OCI-LY1 (cell line): ENCODE measurements at regions not wholly inside any gene's neighbourhood (a gene's known extent, or its start where the extent isn't known, plus 50 kb on each side); places are given as distances from the start of the nearest gene placed in this dataset.
A peak's percentile ranks its signal among the peaks of the same experiment; 100 is the strongest.

Experiments
- H2AFZ ChIP-seq: fragments of 200-600 bp; sonication (generic), shearing (Covaris generic); 2 replicates; pipeline ENCODE4 v1.6.0; 2014; ENCODE audit warnings: antibody characterized with exemption, mild to moderate bottlenecking, low read length
- H3F3A ChIP-seq: fragments of 200-600 bp; sonication (generic), shearing (Covaris generic); 2 replicates; pipeline ENCODE4 v1.6.0; 2014; ENCODE audit warnings: mild to moderate bottlenecking, antibody characterized with exemption, low read length, moderate library complexity; ENCODE audit not compliant: insufficient read depth
- H3K27ac ChIP-seq: fragments of 200-600 bp; sonication (generic); 2 replicates; pipeline ENCODE4 v1.5.1; 2014; ENCODE audit warnings: low read length, mixed run types, mild to moderate bottlenecking, low read depth; ENCODE audit not compliant: poor library complexity, severe bottlenecking
- H3K27me3 ChIP-seq: fragments of 200-600 bp; sonication (generic); 2 replicates; pipeline ENCODE4 v1.6.0; 2014; ENCODE audit warnings: antibody characterized with exemption, mild to moderate bottlenecking, low read length, moderate library complexity; ENCODE audit not compliant: insufficient read depth
- H3K36me3 ChIP-seq: fragments of 200-600 bp; sonication (generic); 2 replicates; pipeline ENCODE4 v1.6.1; 2014; ENCODE audit warnings: mild to moderate bottlenecking, antibody characterized with exemption, low read length, moderate library complexity, mixed read lengths; ENCODE audit not compliant: insufficient read depth
- H3K4me1 ChIP-seq: fragments of 200-600 bp; sonication (generic); 2 replicates; pipeline ENCODE4 v1.5.1; 2014; ENCODE audit warnings: mild to moderate bottlenecking, low read length, moderate library complexity; ENCODE audit not compliant: insufficient read depth, severe bottlenecking
- H3K4me2 ChIP-seq: fragments of 200-600 bp; sonication (generic), shearing (Covaris generic); 2 replicates; pipeline ENCODE4 v1.6.1; 2014; ENCODE audit warnings: low read length
- H3K4me3 ChIP-seq: fragments of 200-600 bp; sonication (generic); 2 replicates; pipeline ENCODE4 v1.5.1; 2014; ENCODE audit warnings: low read length, low read depth, mild to moderate bottlenecking, mixed read lengths; ENCODE audit not compliant: poor library complexity, severe bottlenecking
- H3K79me2 ChIP-seq: fragments of 200-600 bp; shearing (Covaris generic); 2 replicates; pipeline ENCODE4 v1.6.1; 2016; ENCODE audit warnings: mixed run types, low read length, mixed read lengths; ENCODE audit not compliant: insufficient read depth
- H3K9ac ChIP-seq: fragments of 200-600 bp; sonication (generic), shearing (Covaris generic); 2 replicates; pipeline ENCODE4 v1.6.1; 2014; ENCODE audit warnings: mild to moderate bottlenecking, low read length, mixed read lengths
- H3K9me2 ChIP-seq: fragments of 200-600 bp; sonication (generic), shearing (Covaris generic); 2 replicates; pipeline ENCODE4 v1.6.1; 2014; ENCODE audit warnings: low read depth, mild to moderate bottlenecking, low read length, mixed read lengths
- H3K9me3 ChIP-seq: fragments of 200-600 bp; shearing (Covaris generic); 2 replicates; pipeline ENCODE4 v1.6.1; 2014; ENCODE audit warnings: low read length, mixed read lengths
- H4K20me1 ChIP-seq: fragments of 200-600 bp; sonication (generic), shearing (Covaris generic); 2 replicates; pipeline ENCODE4 v1.6.0; 2016; ENCODE audit warnings: mild to moderate bottlenecking, low read length; ENCODE audit not compliant: insufficient read depth
- CTCF ChIP-seq: fragments of 200-600 bp; sonication (generic), shearing (Covaris generic); IDR thresholded peaks from 2 replicates; pipeline ENCODE4 v1.5.1; 2017; ENCODE audit warnings: mild to moderate bottlenecking, antibody characterized with exemption, low read length, moderate library complexity, mixed read lengths
- EZH2 ChIP-seq: fragments of 200-600 bp; sonication (generic), shearing (Covaris generic); IDR thresholded peaks from 2 replicates; pipeline ENCODE4 v1.8.0; 2017; ENCODE audit warnings: borderline replicate concordance, mixed run types, mild to moderate bottlenecking, antibody characterized with exemption, low read length, moderate library complexity, mixed read lengths

GRCh38 chr3:194768586-194768985, 82.9 kb downstream of the FAM43A start:
- Histone ChIP-seq H3K79me2 (no peaks in the 10 kb centered on the region), H3F3A (no peaks in the 10 kb centered on the region), H2AFZ (no peak overlapping the region), H3K9me3 (no peaks in the 10 kb centered on the region), H3K4me1 (peaks cover 13% of the 10 kb centered on the region), H3K9me2 (no peaks in the 10 kb centered on the region), H3K36me3 (no peaks in the 10 kb centered on the region), H3K27ac (no peak overlapping the region), H3K27me3 (peaks cover 17% of the 10 kb centered on the region; the same call in 1 of the 2 replicates), H3K9ac (no peak overlapping the region; the same call in 1 of the 2 replicates), H3K4me3 (peak overlapping the region; percentile 32), H4K20me1 (no peaks in the 10 kb centered on the region), H3K4me2 (peak overlapping the region; percentile 50)
- TF ChIP-seq CTCF (no peak), EZH2 (no peak)

GRCh38 chr3:194769020-194769643, 83.4 kb downstream of the FAM43A start:
- Histone ChIP-seq H4K20me1 (no peaks in the 10 kb centered on the region), H3K36me3 (no peaks in the 10 kb centered on the region), H3K9ac (peak overlapping the region; percentile 19), H3K27ac (no peak overlapping the region), H3K4me2 (peak overlapping the region; percentile 61), H3K4me1 (peaks cover 13% of the 10 kb centered on the region), H3K9me2 (no peaks in the 10 kb centered on the region), H3K9me3 (no peaks in the 10 kb centered on the region), H3K27me3 (peaks cover 17% of the 10 kb centered on the region; the same call in 1 of the 2 replicates), H3K79me2 (no peaks in the 10 kb centered on the region), H2AFZ (peak overlapping the region; percentile 6; the same call in 1 of the 2 replicates), H3F3A (no peaks in the 10 kb centered on the region), H3K4me3 (peak overlapping the region; percentile 49)
- TF ChIP-seq EZH2 = no peak

GRCh38 chr3:194772241-194773000, 86.7 kb downstream of the FAM43A start:
- H3K4me3 ChIP-seq = no peak overlapping the region
- no peaks in the 10 kb centered on the region for H4K20me1 ChIP-seq
- H3K79me2 ChIP-seq = no peaks in the 10 kb centered on the region
- no peak overlapping the region for H3K9ac ChIP-seq
- H3K36me3 ChIP-seq = no peaks in the 10 kb centered on the region
- no peaks in the 10 kb centered on the region for H3F3A ChIP-seq
- H3K9me2 ChIP-seq = no peaks in the 10 kb centered on the region
- TF ChIP-seq CTCF (no peak), EZH2 (no peak)
- H3K4me1 ChIP-seq = peaks cover 13% of the 10 kb centered on the region
- no peak overlapping the region for H3K4me2 ChIP-seq
- H3K27ac ChIP-seq = no peak overlapping the region
- no peak overlapping the region for H2AFZ ChIP-seq
- H3K9me3 ChIP-seq = no peaks in the 10 kb centered on the region
- peaks cover 16% of the 10 kb centered on the region for H3K27me3 ChIP-seq
